Kidney (tissue), 13 donors: ENCODE measurements at regions not wholly inside any gene's neighbourhood (a gene's known extent, or its start where the extent isn't known, plus 50 kb on each side); places are given as distances from the start of the nearest gene placed in this dataset.

Experiments
- DNase-seq, 5 donors: peaks; one replicate each; pipeline ENCODE4 v3.0.0-alpha.2; 2013 to 2020
- FAIRE-seq: peaks from 2 replicates; lab custom pipeline; 2012; peaks lifted over from hg19 to GRCh38; lab: Jason Lieb, UNC
- H3K27ac ChIP-seq, 2 donors: one replicate each; pipeline ENCODE4 v1.7.0; 2013; ENCODE audit warnings: low read depth in 2 of 2, low read length in 2 of 2, inconsistent platforms in 1 of 2
- H3K27me3 ChIP-seq: one replicate; pipeline ENCODE4 v1.7.1; 2013; ENCODE audit warnings: low read length, inconsistent platforms; ENCODE audit not compliant: control insufficient read depth, insufficient read depth
- H3K36me3 ChIP-seq, 3 donors: one replicate each; pipeline versions ENCODE4 v1.7.0 to v1.7.1; 2013; ENCODE audit warnings: low read length in 3 of 3, control low read depth in 1 of 3, inconsistent platforms in 1 of 3; ENCODE audit not compliant: insufficient read depth in 3 of 3, control insufficient read depth in 2 of 3
- H3K4me1 ChIP-seq, 3 donors: one replicate each; pipeline versions ENCODE4 v1.7.0 to v1.7.1; 2013; ENCODE audit warnings: low read length in 3 of 3, inconsistent platforms in 1 of 3, low read depth in 1 of 3; ENCODE audit not compliant: control insufficient read depth in 2 of 3, insufficient read depth in 2 of 3
- H3K4me3 ChIP-seq, 3 donors: one replicate each; pipeline versions ENCODE4 v1.7.0 to v1.8.1; 2013; ENCODE audit warnings: low read length in 3 of 3, control low read depth in 1 of 3, inconsistent platforms in 1 of 3
- H3K9ac ChIP-seq, 3 donors: one replicate each; pipeline versions ENCODE4 v1.7.0 to v1.7.1; 2013; ENCODE audit warnings: low read length in 3 of 3, control low read depth in 1 of 3, inconsistent platforms in 1 of 3
- H3K9me3 ChIP-seq, 3 donors: one replicate each; pipeline versions ENCODE4 v1.7.0 to v1.7.1; 2013; ENCODE audit warnings: low read length in 3 of 3, control low read depth in 1 of 3, inconsistent platforms in 1 of 3; ENCODE audit not compliant: control insufficient read depth in 2 of 3, insufficient read depth in 1 of 3
- CTCF ChIP-seq: IDR thresholded peaks from 3 replicates; pipeline ENCODE4 v1.5.1; 2012; ENCODE audit warnings: mild to moderate bottlenecking, moderate library complexity, borderline replicate concordance; ENCODE audit not compliant: insufficient read depth; ENCODE audit errors: extremely low read depth
- intact Hi-C: fragments of 100-400 bp; cut with DNase I; formaldehyde crosslinking; loops from one replicate; pipeline ENCODE4 v1.11.1; 2022
- donor health status: control.
- donor health status: control.
- donor health status: control.
- donor health status: control.
- donor health status: control.
- donor health status: DM: yes; HTN: yes; CAD: no.
- donor health status: Normal renal cell carcinoma (clear cell type).

GRCh38 chr18:35817604-35818352 is 154.7 kb upstream of the RMP24 start:
- no peaks in the 10 kb centered on the region for H3K4me1 ChIP-seq
- intact Hi-C loops, result no loop called here
- FAIRE-seq, result no peak
- H3K27me3 ChIP-seq, result no peaks in the 10 kb centered on the region
- no peak for TF ChIP-seq CTCF
- no peak for DNase-seq
- H3K9ac ChIP-seq, result no peak overlapping the region
- no peak overlapping the region for H3K4me3 ChIP-seq
- H3K27ac ChIP-seq, result no peak overlapping the region
- no peaks in the 10 kb centered on the region for H3K9me3 ChIP-seq
- no peaks in the 10 kb centered on the region for H3K36me3 ChIP-seq

- DNase-seq (no peak), FAIRE-seq (no peak)
Measured at GRCh38 chr18:35818353-35818667, 154.2 kb upstream of the RMP24 start.

GRCh38 chr18:35822413-35822812 is 150.1 kb upstream of the RMP24 start:
- Histone ChIP-seq H3K9ac (no peak overlapping the region), H3K27ac (no peak overlapping the region), H3K4me1 (no peaks in the 10 kb centered on the region), H3K4me3 (no peak overlapping the region), H3K36me3 (no peaks in the 10 kb centered on the region), H3K27me3 (no peaks in the 10 kb centered on the region), H3K9me3 (no peaks in the 10 kb centered on the region)
- intact Hi-C loops, result no loop called here
- no peak for TF ChIP-seq CTCF
- no peak for DNase-seq
- no peak for FAIRE-seq

More at GRCh38 chr18:35818353-35818667, 154.2 kb upstream of the RMP24 start:
- no peak overlapping the region for H3K27ac ChIP-seq
- TF ChIP-seq CTCF, result no peak
- H3K36me3 ChIP-seq, result no peaks in the 10 kb centered on the region
- H3K9me3 ChIP-seq, result no peaks in the 10 kb centered on the region
- no peaks in the 10 kb centered on the region for H3K27me3 ChIP-seq
- H3K4me1 ChIP-seq, result no peaks in the 10 kb centered on the region
- intact Hi-C loops, result no loop called here
- no peak overlapping the region for H3K4me3 ChIP-seq
- H3K9ac ChIP-seq, result no peak overlapping the region

GRCh38 chr18:35826477-35826876 is 146.0 kb upstream of the RMP24 start:
- Histone ChIP-seq H3K4me1 (no peaks in the 10 kb centered on the region), H3K36me3 (no peaks in the 10 kb centered on the region), H3K9ac (no peak overlapping the region), H3K4me3 (no peak overlapping the region), H3K27me3 (no peaks in the 10 kb centered on the region), H3K9me3 (peaks cover 0 to 10% (median 2%) of the 10 kb centered on the region in 3 donors), H3K27ac (no peak overlapping the region)
- TF ChIP-seq CTCF, result no peak
- no peak for FAIRE-seq
- intact Hi-C loops, result no loop called here
- DNase-seq, result no peak
